Cardiac fibroblast (primary cell): ENCODE measurements at regions not wholly inside any gene's neighbourhood (a gene's known extent, or its start where the extent isn't known, plus 50 kb on each side); places are given as distances from the start of the nearest gene placed in this dataset.

ENCODE experiments used
- DNase-seq, 2 donors: peaks; one replicate each; pipeline versions ENCODE4 v3.0.0 to v3.0.0-alpha.2; 2010; ENCODE audit warnings: low read depth in 2 of 2
- H3K4me3 ChIP-seq, 2 donors: replicated peaks in 1 of 2; 1 replicate in 1 of 2; 2 replicates in 1 of 2; pipeline ENCODE4 v1.5.1; 2011; ENCODE audit warnings: low read depth in 2 of 2, low read length in 2 of 2, mild to moderate bottlenecking in 2 of 2, moderate library complexity in 1 of 2
- CTCF ChIP-seq: IDR thresholded peaks from one replicate; pipeline ENCODE4 v1.5.1; 2011; ENCODE audit warnings: low read depth, mild to moderate bottlenecking, low read length, inconsistent platforms

GRCh38 chr7:12985752-12986151 is 298.3 kb downstream of the ARL4A start:
- no peak for DNase-seq
- no peak for TF ChIP-seq CTCF

GRCh38 chr7:12987238-12987637 is 299.8 kb downstream of the ARL4A start:
- TF ChIP-seq CTCF, result no peak
- H3K4me3 ChIP-seq, result no peak overlapping the region
- no peak for DNase-seq

More at GRCh38 chr7:12985752-12986151, 298.3 kb downstream of the ARL4A start:
- H3K4me3 ChIP-seq, result no peak overlapping the region

- H3K4me3 ChIP-seq, result no peak overlapping the region
- no peak for DNase-seq
- TF ChIP-seq CTCF, result no peak
Observed at GRCh38 chr7:12990440-12990839, 303.0 kb downstream of the ARL4A start.

- TF ChIP-seq CTCF, result no peak
- DNase-seq, result no peak
- H3K4me3 ChIP-seq, result no peak overlapping the region
Observed at GRCh38 chr7:12993025-12993424, 305.6 kb downstream of the ARL4A start.

GRCh38 chr7:12995912-12996469 is 308.6 kb downstream of the ARL4A start:
- DNase-seq, result no peak
- TF ChIP-seq CTCF, result no peak
- no peak overlapping the region for H3K4me3 ChIP-seq

- no peak for DNase-seq
- TF ChIP-seq CTCF, result no peak
- no peak overlapping the region for H3K4me3 ChIP-seq
Observed at GRCh38 chr7:13007331-13007730, 319.9 kb downstream of the ARL4A start.

GRCh38 chr7:13009517-13009916 is 322.1 kb downstream of the ARL4A start:
- DNase-seq, result no peak
- TF ChIP-seq CTCF, result no peak
- no peak overlapping the region for H3K4me3 ChIP-seq
